ENCODE measurements at regions not wholly inside any gene's neighbourhood (a gene's known extent, or its start where the extent isn't known, plus 50 kb on each side); places are given as distances from the start of the nearest gene placed in this dataset.

DNA sequence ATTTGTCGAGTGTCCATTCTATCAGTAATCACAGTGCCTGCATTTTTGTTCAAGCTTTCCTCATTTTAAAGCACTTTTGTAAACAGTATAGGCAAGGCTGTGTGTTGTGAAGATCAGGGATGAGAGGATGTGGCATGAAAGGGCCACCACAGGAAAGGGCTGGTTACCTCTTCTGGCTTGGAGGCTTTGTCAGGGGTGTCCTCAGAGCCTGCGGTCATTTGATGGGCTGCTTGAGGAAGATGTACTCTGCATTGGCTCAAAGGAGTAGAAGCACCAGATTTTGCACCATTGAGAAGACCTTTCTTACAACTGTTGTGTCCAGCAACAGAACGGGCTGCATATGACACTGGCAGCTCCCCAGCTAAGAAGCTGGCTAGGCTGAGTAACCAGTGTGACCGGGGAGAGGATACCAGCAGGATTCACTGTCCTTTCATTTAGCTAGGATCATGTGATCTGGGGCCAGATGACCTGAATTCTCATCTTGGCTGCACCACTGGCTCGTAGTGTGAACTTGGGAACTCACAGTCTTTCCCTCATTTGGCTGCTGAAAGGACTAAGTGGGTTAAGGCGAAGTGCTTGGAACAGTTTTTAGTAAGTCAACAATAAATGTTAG, 380.2 kb downstream of the FGF9 start:
- no peak for TF ChIP-seq EZH2 (IDR thresholded peaks at IDR 0.05; ENCODE audit: low read length, missing control alignments)
- TF ChIP-seq, protein P1, sequence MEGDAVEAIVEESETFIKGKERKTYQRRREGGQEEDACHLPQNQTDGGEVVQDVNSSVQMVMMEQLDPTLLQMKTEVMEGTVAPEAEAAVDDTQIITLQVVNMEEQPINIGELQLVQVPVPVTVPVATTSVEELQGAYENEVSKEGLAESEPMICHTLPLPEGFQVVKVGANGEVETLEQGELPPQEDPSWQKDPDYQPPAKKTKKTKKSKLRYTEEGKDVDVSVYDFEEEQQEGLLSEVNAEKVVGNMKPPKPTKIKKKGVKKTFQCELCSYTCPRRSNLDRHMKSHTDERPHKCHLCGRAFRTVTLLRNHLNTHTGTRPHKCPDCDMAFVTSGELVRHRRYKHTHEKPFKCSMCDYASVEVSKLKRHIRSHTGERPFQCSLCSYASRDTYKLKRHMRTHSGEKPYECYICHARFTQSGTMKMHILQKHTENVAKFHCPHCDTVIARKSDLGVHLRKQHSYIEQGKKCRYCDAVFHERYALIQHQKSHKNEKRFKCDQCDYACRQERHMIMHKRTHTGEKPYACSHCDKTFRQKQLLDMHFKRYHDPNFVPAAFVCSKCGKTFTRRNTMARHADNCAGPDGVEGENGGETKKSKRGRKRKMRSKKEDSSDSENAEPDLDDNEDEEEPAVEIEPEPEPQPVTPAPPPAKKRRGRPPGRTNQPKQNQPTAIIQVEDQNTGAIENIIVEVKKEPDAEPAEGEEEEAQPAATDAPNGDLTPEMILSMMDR (conservative IDR thresholded peaks at IDR 0.05 in 1 of 2, IDR thresholded peaks at IDR 0.05 in 1 of 2; ENCODE audit: low read depth in 1 of 2, low read length in 2 of 2) = no peak
